ENCODE measurements at regions not wholly inside any gene's neighbourhood (a gene's known extent, or its start where the extent isn't known, plus 50 kb on each side); places are given as distances from the start of the nearest gene placed in this dataset.

DNA sequence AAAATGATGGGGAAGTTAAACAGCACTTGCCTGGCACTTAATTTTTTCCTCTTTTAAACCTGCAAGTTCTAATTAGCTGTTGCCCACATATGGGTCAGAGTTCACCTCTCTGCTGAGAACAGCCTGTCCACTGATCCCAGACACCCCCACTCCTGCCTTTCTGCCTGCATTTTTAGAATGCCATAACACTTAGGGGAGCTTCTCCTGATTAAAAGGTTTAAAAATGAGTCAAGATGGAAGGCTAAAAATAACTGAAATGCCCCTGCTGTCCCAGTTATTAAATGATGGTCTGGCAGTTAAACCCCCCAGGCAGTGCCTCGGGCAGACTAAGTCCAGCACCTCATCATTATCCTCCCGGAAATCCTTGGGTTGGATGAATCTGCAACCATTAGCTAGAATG lies 913.6 kb upstream of the ARPP21 start:
- BruUV-seq (replicated peaks) = no TSS peak
- H3K4me2 ChIP-seq (ENCODE audit: insufficient read depth, low read length) = no peak overlapping the region
- no peak overlapping the region for H3K4me3 ChIP-seq (replicated peaks in 1 of 3; ENCODE audit: insufficient read depth in 1 of 3, low read depth in 1 of 3, low read length in 3 of 3)
- ChIA-PET POLR2A (no interaction called here), CTCF (no interaction called here)
- no peaks in the 10 kb centered on the region for H3K9me1 ChIP-seq (replicated peaks; ENCODE audit: control insufficient read depth, extremely low read depth, insufficient read depth, low read length)
- dilution Hi-C loops (cut with MboI; ENCODE audit: extremely low pct_ligation_motif_present, low sequenced_read_pairs) = no loop called here
- H3K36me3 ChIP-seq (ENCODE audit: control insufficient read depth in 2 of 2, extremely low read depth in 1 of 2, insufficient read depth in 2 of 2, low read length in 2 of 2) = no peaks in the 10 kb centered on the region
- intact Hi-C loops (cut with micrococcal nuclease) = no loop called here
- FAIRE-seq (no peak), DNase-seq (ENCODE audit: low read depth, low spot score) (no peak)
- H3K27ac ChIP-seq (ENCODE audit: insufficient read depth, low read depth, low read length) = no peak overlapping the region
- TF ChIP-seq JUN (IDR thresholded peaks at IDR 0.05; ENCODE audit: borderline replicate concordance, insufficient read depth, insufficient read length, low read depth) (no peak), POLR2AphosphoS5 (IDR thresholded peaks at IDR 0.05; ENCODE audit: insufficient read depth, low read depth, low read length) (no peak), EZH2 (IDR thresholded peaks at IDR 0.05; ENCODE audit: borderline replicate concordance, low read depth, low read length, severe bottlenecking) (no peak), POLR2A (IDR thresholded peaks at IDR 0.05; ENCODE audit: low read depth, low read length) (no peak), GATA2 (IDR thresholded peaks at IDR 0.05; ENCODE audit: insufficient read depth, insufficient read length, low read depth, low read length) (no peak), FOS (IDR thresholded peaks at IDR 0.05; ENCODE audit: borderline replicate concordance, insufficient read depth, low read length) (no peak), MYC (IDR thresholded peaks at IDR 0.05; ENCODE audit: low read depth, low read length) (no peak)
- TF ChIP-seq, protein P1, sequence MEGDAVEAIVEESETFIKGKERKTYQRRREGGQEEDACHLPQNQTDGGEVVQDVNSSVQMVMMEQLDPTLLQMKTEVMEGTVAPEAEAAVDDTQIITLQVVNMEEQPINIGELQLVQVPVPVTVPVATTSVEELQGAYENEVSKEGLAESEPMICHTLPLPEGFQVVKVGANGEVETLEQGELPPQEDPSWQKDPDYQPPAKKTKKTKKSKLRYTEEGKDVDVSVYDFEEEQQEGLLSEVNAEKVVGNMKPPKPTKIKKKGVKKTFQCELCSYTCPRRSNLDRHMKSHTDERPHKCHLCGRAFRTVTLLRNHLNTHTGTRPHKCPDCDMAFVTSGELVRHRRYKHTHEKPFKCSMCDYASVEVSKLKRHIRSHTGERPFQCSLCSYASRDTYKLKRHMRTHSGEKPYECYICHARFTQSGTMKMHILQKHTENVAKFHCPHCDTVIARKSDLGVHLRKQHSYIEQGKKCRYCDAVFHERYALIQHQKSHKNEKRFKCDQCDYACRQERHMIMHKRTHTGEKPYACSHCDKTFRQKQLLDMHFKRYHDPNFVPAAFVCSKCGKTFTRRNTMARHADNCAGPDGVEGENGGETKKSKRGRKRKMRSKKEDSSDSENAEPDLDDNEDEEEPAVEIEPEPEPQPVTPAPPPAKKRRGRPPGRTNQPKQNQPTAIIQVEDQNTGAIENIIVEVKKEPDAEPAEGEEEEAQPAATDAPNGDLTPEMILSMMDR (IDR thresholded peaks at IDR 0.05; ENCODE audit: extremely low read depth in 1 of 2, insufficient read depth in 1 of 2, low read depth in 1 of 2, low read length in 2 of 2) = no peak
- TF ChIP-seq, protein P2, sequence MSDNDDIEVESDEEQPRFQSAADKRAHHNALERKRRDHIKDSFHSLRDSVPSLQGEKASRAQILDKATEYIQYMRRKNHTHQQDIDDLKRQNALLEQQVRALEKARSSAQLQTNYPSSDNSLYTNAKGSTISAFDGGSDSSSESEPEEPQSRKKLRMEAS (IDR thresholded peaks at IDR 0.05; ENCODE audit: insufficient read depth, insufficient read length) = no peak
- H3K9me3 ChIP-seq (replicated peaks; ENCODE audit: control insufficient read depth, insufficient read depth, low read length) = no peaks in the 10 kb centered on the region
- no peaks in the 10 kb centered on the region for H3K27me3 ChIP-seq (ENCODE audit: control insufficient read depth in 2 of 2, insufficient read depth in 2 of 2, low read length in 2 of 2)
- no peaks in the 10 kb centered on the region for H3K4me1 ChIP-seq (ENCODE audit: control insufficient read depth, extremely low read depth, insufficient read depth, low read length)
- no peaks in the 10 kb centered on the region for H4K20me1 ChIP-seq (replicated peaks; ENCODE audit: control insufficient read depth, extremely low read depth, insufficient read depth, low read length)
- no peaks in the 10 kb centered on the region for H3K79me2 ChIP-seq (ENCODE audit: control insufficient read depth, insufficient read depth, low read length)
- H3K9ac ChIP-seq (replicated peaks; ENCODE audit: extremely low read depth, insufficient read depth, low read length) = no peak overlapping the region
- no peak overlapping the region for H2AFZ ChIP-seq (ENCODE audit: low read depth, low read length)

All from endothelial cell of umbilical vein (primary cell).